DMS53 treated with DMSO at 0.1 percent for 48 hours (cell line): ENCODE measurements at regions not wholly inside any gene's neighbourhood (a gene's known extent, or its start where the extent isn't known, plus 50 kb on each side); places are given as distances from the start of the nearest gene placed in this dataset.
"Not testable (repeated sequence)": the region's sequence is repeated elsewhere in the genome, so short reads cannot be mapped to it uniquely, and the experiment has no call there.

ENCODE experiments used
- DNase-seq: peaks from one replicate; lab custom pipeline; 2025; ENCODE audit not compliant: unreplicated experiment; lab: John Stamatoyannopoulos, UW

GRCh38 chr13:19123502-19123901 is 58.1 kb downstream of the TUBA3C start:
- no peak for DNase-seq

- DNase-seq: no peak
Measured at GRCh38 chr13:19117913-19118739, 63.5 kb downstream of the TUBA3C start.

- not testable (repeated sequence) for DNase-seq
Measured at GRCh38 chr13:19109225-19109624, 72.4 kb downstream of the TUBA3C start.

GRCh38 chr13:19103140-19103539 is 78.5 kb downstream of the TUBA3C start:
- DNase-seq: no peak

- no peak for DNase-seq
Measured at GRCh38 chr13:19093369-19093768, 88.3 kb downstream of the TUBA3C start.

GRCh38 chr13:19090495-19090894 is 91.1 kb downstream of the TUBA3C start:
- DNase-seq: no peak

- no peak for DNase-seq
Measured at GRCh38 chr13:19089315-19089714, 92.3 kb downstream of the TUBA3C start.

GRCh38 chr13:19088416-19088815 is 93.2 kb downstream of the TUBA3C start:
- DNase-seq: no peak

GRCh38 chr13:19085876-19086275 is 95.7 kb downstream of the TUBA3C start:
- DNase-seq: no peak

- no peak for DNase-seq
Measured at GRCh38 chr13:19085258-19085657, 96.4 kb downstream of the TUBA3C start.

GRCh38 chr13:19083340-19083739 is 98.3 kb downstream of the TUBA3C start:
- no peak for DNase-seq

GRCh38 chr13:19075418-19075817 is 106.2 kb downstream of the TUBA3C start:
- DNase-seq: no peak

GRCh38 chr13:19074519-19074918 is 107.1 kb downstream of the TUBA3C start:
- DNase-seq: no peak

- DNase-seq: not testable (repeated sequence)
Measured at GRCh38 chr13:19074106-19074505, 107.5 kb downstream of the TUBA3C start.

GRCh38 chr13:19072956-19073706 is 108.5 kb downstream of the TUBA3C start:
- DNase-seq: not testable (repeated sequence)

GRCh38 chr13:19072543-19072942 is 109.1 kb downstream of the TUBA3C start:
- DNase-seq: no peak

- no peak for DNase-seq
Measured at GRCh38 chr13:19071161-19071936, 110.3 kb downstream of the TUBA3C start.

- DNase-seq: no peak
Measured at GRCh38 chr13:19070398-19070735, 111.3 kb downstream of the TUBA3C start.

GRCh38 chr13:19069684-19070397 is 111.8 kb downstream of the TUBA3C start:
- DNase-seq: no peak

GRCh38 chr13:19068691-19069090 is 112.9 kb downstream of the TUBA3C start:
- no peak for DNase-seq

GRCh38 chr13:19067767-19068166 is 113.9 kb downstream of the TUBA3C start:
- DNase-seq: no peak
